HepG2 (cell line): ENCODE measurements at regions not wholly inside any gene's neighbourhood (a gene's known extent, or its start where the extent isn't known, plus 50 kb on each side); places are given as distances from the start of the nearest gene placed in this dataset.

Source experiments
- CCAR2 ChIP-seq: fragments of 200-400 bp; formaldehyde crosslinking; optimal IDR thresholded peaks from 2 replicates; pipeline ENCODE3; 2018; ENCODE audit warnings: low read depth, mild to moderate bottlenecking, low read length, moderate library complexity
- CHD2 ChIP-seq: IDR thresholded peaks from 2 replicates; pipeline ENCODE4 v1.6.1; 2011; ENCODE audit warnings: low read depth, low read length, improper control_type of control experiment
- MXD4 ChIP-seq: IDR thresholded peaks from 2 replicates; pipeline ENCODE4 v1.6.1; 2016; ENCODE audit warnings: mild to moderate bottlenecking, missing biosample characterization, missing genetic modification reagents
- NR2F1 ChIP-seq, 2 experiments: fragments of 450-650 bp in 1 of 2; formaldehyde crosslinking in 1 of 2; IDR thresholded peaks; 2 replicates each; pipeline versions ENCODE4 v1.5.0 to v1.6.1; 2016 to 2020; ENCODE audit warnings: mild to moderate bottlenecking in 1 of 2, missing compliant biosample characterization in 1 of 2, missing genetic modification reagents in 1 of 2, moderate library complexity in 1 of 2
- POLR2A ChIP-seq, 2 experiments: IDR thresholded peaks; 2 replicates each; pipeline ENCODE4 v1.6.1; 2011; ENCODE audit warnings: low read depth in 2 of 2, low read length in 2 of 2, mild to moderate bottlenecking in 1 of 2, moderate library complexity in 1 of 2; ENCODE audit not compliant: insufficient read depth in 1 of 2
- ZBTB8A ChIP-seq: sonication (generic); formaldehyde crosslinking; IDR thresholded peaks from 2 replicates; pipeline ENCODE4 v1.4.0; 2020; ENCODE audit warnings: mild to moderate bottlenecking, low read depth, missing genetic modification reagents, borderline replicate concordance
- ZNF205 ChIP-seq: IDR thresholded peaks from 2 replicates; pipeline ENCODE4 v1.6.1; 2018; ENCODE audit warnings: missing biosample characterization, missing genetic modification reagents
- ZNF549 ChIP-seq: sonication (generic); formaldehyde crosslinking; IDR thresholded peaks from 2 replicates; pipeline ENCODE4 v1.5.0; 2020; ENCODE audit warnings: missing genetic modification reagents
- ZNF776 ChIP-seq: sonication (generic); formaldehyde crosslinking; IDR thresholded peaks from 2 replicates; pipeline ENCODE4 v1.4.0; 2020; ENCODE audit warnings: mild to moderate bottlenecking, missing genetic modification reagents

DNA sequence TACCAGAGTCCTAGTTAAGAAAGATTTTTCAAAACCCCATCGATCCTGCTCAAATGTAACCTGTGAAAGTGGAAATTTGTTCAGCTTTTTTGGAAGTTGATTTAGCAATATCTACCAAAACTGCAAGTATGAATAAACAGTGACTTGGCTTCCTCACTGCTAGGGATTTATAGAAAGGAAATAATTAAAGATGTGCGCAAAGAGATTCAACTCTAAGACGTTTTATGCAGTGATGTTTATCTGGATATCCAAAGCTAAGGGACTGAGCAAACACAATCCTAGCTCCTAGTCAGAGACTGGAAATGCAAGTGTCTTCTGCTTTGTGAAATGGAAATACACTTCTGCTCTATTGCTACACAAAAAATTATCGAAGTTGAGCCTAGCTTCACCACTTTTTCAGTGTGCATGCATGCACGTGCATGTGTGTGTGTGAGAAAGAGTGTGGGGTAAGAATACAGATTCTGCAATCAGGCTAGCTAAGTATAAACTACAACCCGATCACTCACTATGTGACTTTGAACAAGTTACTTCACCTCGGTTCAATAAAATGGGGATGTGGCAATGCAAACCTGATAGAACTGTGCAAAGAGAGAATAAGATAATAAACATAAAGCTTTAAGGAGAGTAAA is 52.1 kb upstream of the FOXF1 start:
- TF ChIP-seq ZBTB8A (CRISPR knock-in tag): no peak
- TF ChIP-seq ZNF776 (CRISPR knock-in tag): no peak
- TF ChIP-seq ZNF549 (CRISPR knock-in tag): no peak
- TF ChIP-seq CCAR2: no peak
- no peak for TF ChIP-seq POLR2A (IDR thresholded peaks at IDR 0.05; ENCODE audit: insufficient read depth in 1 of 2, low read depth in 2 of 2, low read length in 2 of 2)
- no peak for TF ChIP-seq CHD2
- TF ChIP-seq NR2F1 (CRISPR knock-in tag; IDR thresholded peaks at IDR 0.05): no peak
- no peak for TF ChIP-seq MXD4
- no peak for TF ChIP-seq ZNF205 (CRISPR knock-in tag)
